GM12878 (cell line): ENCODE measurements at regions not wholly inside any gene's neighbourhood (a gene's known extent, or its start where the extent isn't known, plus 50 kb on each side); places are given as distances from the start of the nearest gene placed in this dataset.

Experiments used
- ATAC-seq: fragments of 200-7000 bp; cut with Tn5 transposase; 3 replicates; pipeline ENCODE4 v1.9.1; 2020; ENCODE audit warnings: mild to moderate bottlenecking, moderate library complexity
- BruUV-seq: library from RNA; stranded (reverse); fragments of 400-500 nt; replicated peaks from 2 replicates; lab custom pipeline; 2021; lab: Mats Ljungman, UMichigan
- CTCF ChIA-PET: fragments of 300-600 bp; sonication (Branson Sonifier 250); formaldehyde crosslinking; extraction: SDS; loops from one replicate; lab custom pipeline; 2021; ENCODE audit warnings: inconsistent platforms; lab: Yijun Ruan, JAX
- POLR2A ChIA-PET: fragments of 350-600 bp; formaldehyde crosslinking; extraction: SDS; loops from one replicate; lab custom pipeline; 2021; ENCODE audit warnings: inconsistent platforms; lab: Charles Lee
- RAD21 ChIA-PET: fragments of 300-600 bp; sonication (Branson Sonifier 250); formaldehyde crosslinking; loops from one replicate; lab custom pipeline; 2023; ENCODE audit warnings: antibody characterized with exemption; ENCODE audit not compliant: unreplicated experiment; lab: Charles Lee
- SMC1A ChIA-PET: fragments of 300-600 bp; sonication (Branson Sonifier 250); formaldehyde crosslinking; loops from one replicate; lab custom pipeline; 2023; ENCODE audit not compliant: unreplicated experiment, uncharacterized antibody; lab: Charles Lee
- DNase-seq: peaks from one replicate; pipeline ENCODE4 v3.0.0-alpha.2; 2011; ENCODE audit warnings: low read depth, low spot score
- FAIRE-seq: peaks from 3 replicates; lab custom pipeline; 2011; peaks lifted over from hg19 to GRCh38; lab: Jason Lieb, UNC
- H2AFZ ChIP-seq: 2 replicates; pipeline ENCODE4 v1.6.0; 2011; ENCODE audit warnings: low read depth, low read length, control low read depth; ENCODE audit not compliant: control insufficient read depth
- H3K27ac ChIP-seq: 2 replicates; pipeline ENCODE4 v1.5.1; 2011; ENCODE audit warnings: control low read depth; ENCODE audit not compliant: control insufficient read depth, insufficient read depth
- H3K27me3 ChIP-seq, 2 experiments: replicated peaks in 1 of 2; 2 replicates each; pipeline versions ENCODE4 v1.6.0 to v1.6.1; 2011; ENCODE audit warnings: low read length in 1 of 2; ENCODE audit not compliant: control insufficient read depth in 2 of 2, insufficient read depth in 2 of 2
- H3K36me3 ChIP-seq, 2 experiments: 2 replicates each; pipeline ENCODE4 v1.5.1; 2011; ENCODE audit warnings: low read length in 1 of 2; ENCODE audit not compliant: control insufficient read depth in 2 of 2, insufficient read depth in 2 of 2
- H3K4me1 ChIP-seq: 2 replicates; pipeline ENCODE4 v1.6.1; 2011; ENCODE audit warnings: mild to moderate bottlenecking, low read length, moderate library complexity, mixed read lengths; ENCODE audit not compliant: control insufficient read depth, insufficient read depth
- H3K4me2 ChIP-seq: 2 replicates; pipeline ENCODE4 v1.6.0; 2011; ENCODE audit warnings: control low read depth; ENCODE audit not compliant: control insufficient read depth, insufficient read depth
- H3K4me3 ChIP-seq: fragments of 200-600 bp; sonication (generic); 2 replicates; pipeline ENCODE4 v1.5.1; 2016
- H3K79me2 ChIP-seq: 2 replicates; pipeline ENCODE4 v1.6.0; 2011; ENCODE audit warnings: low read length; ENCODE audit not compliant: control insufficient read depth, insufficient read depth
- H3K9ac ChIP-seq: 2 replicates; pipeline ENCODE4 v1.8.0; 2011; ENCODE audit warnings: low read length, control low read depth, mixed read lengths; ENCODE audit not compliant: control insufficient read depth, insufficient read depth
- H3K9me3 ChIP-seq: replicated peaks from 3 replicates; pipeline ENCODE4 v1.5.1; 2011; ENCODE audit warnings: mild to moderate bottlenecking, low read length; ENCODE audit not compliant: control insufficient read depth, insufficient read depth
- H4K20me1 ChIP-seq: 2 replicates; pipeline ENCODE4 v1.6.0; 2011; ENCODE audit not compliant: control insufficient read depth, insufficient read depth
- ASH2L ChIP-seq: fragments of 300-600, 200-600 bp; sonication (generic); IDR thresholded peaks from 2 replicates; pipeline ENCODE4 v1.6.1; 2017; ENCODE audit warnings: low read depth, mild to moderate bottlenecking, borderline replicate concordance
- BCL11A ChIP-seq: IDR thresholded peaks from 2 replicates; pipeline ENCODE4 v1.6.1; 2011; ENCODE audit warnings: low read depth, low read length
- IKZF2 ChIP-seq, 2 experiments: fragments of 450-650 bp; IDR thresholded peaks; 2 replicates each; pipeline ENCODE4 v1.6.1; 2017; ENCODE audit warnings: mild to moderate bottlenecking in 2 of 2, moderate library complexity in 2 of 2
- NBN ChIP-seq: fragments of 450-650 bp; IDR thresholded peaks from 2 replicates; pipeline ENCODE4 v1.6.1; 2016
- SMARCA5 ChIP-seq: fragments of 450-650 bp; IDR thresholded peaks from 2 replicates; pipeline ENCODE4 v1.6.1; 2017; ENCODE audit warnings: mild to moderate bottlenecking
- TAF1 ChIP-seq: IDR thresholded peaks from 2 replicates; pipeline ENCODE4 v1.6.1; 2011; ENCODE audit warnings: mild to moderate bottlenecking, low read depth, low read length, borderline replicate concordance
- TCF3 ChIP-seq: IDR thresholded peaks from 2 replicates; pipeline ENCODE4 v1.6.1; 2012; ENCODE audit warnings: low read depth, mild to moderate bottlenecking, low read length, borderline replicate concordance; ENCODE audit not compliant: insufficient read depth
- TCF7 ChIP-seq: IDR thresholded peaks from 2 replicates; pipeline ENCODE4 v1.6.1; 2014; ENCODE audit warnings: antibody characterized with exemption, borderline replicate concordance
- WGBS: methylation state at CpG from one replicate; pipeline ENCODE4 v1.1.6; 2016; ENCODE audit warnings: low lambda C conversion rate; ENCODE audit not compliant: insufficient replicate concordance, insufficient coverage; ENCODE audit errors: missing lambda C conversion rate; 5-methylcytosine and 5-hydroxymethylcytosine counted together
- in situ Hi-C: fragments of 300-500 bp; cut with MboI; formaldehyde crosslinking; loops from 9 replicates; pipeline ENCODE4 v1.14.3; 2018; ENCODE audit warnings: mixed read lengths
- intact Hi-C: fragments of 100-400 bp; cut with micrococcal nuclease; formaldehyde crosslinking; loops from one replicate; pipeline ENCODE4 v1.14.2; 2022; ENCODE audit not compliant: unreplicated experiment
- TF ChIP-seq, protein P1 (sequence below): fragments of 450-650 bp; IDR thresholded peaks from 2 replicates; pipeline ENCODE4 v1.6.1; 2018; ENCODE audit warnings: borderline replicate concordance, mild to moderate bottlenecking; ENCODE audit not compliant: partially characterized antibody
- TF ChIP-seq, protein P2 (sequence below): IDR thresholded peaks from 2 replicates; pipeline ENCODE4 v1.6.1; 2012; ENCODE audit warnings: low read depth, low read length, improper control_type of control experiment
- TF ChIP-seq, protein P3 (sequence below): fragments of 450-650 bp; formaldehyde crosslinking; IDR thresholded peaks from 2 replicates; pipeline ENCODE4 v1.5.0; 2022; ENCODE audit warnings: mild to moderate bottlenecking, missing genetic modification characterization
- TF ChIP-seq, protein P4 (sequence below): fragments of 450-650 bp; IDR thresholded peaks from 2 replicates; pipeline ENCODE4 v1.6.1; 2017; ENCODE audit warnings: mild to moderate bottlenecking, low read depth, inconsistent platforms; ENCODE audit not compliant: poor library complexity, severe bottlenecking
- TF ChIP-seq, protein P5 (sequence below): IDR thresholded peaks from 2 replicates; pipeline ENCODE4 v1.6.1; 2011; ENCODE audit warnings: mild to moderate bottlenecking, low read depth, low read length, moderate library complexity; ENCODE audit not compliant: insufficient replicate concordance

DNA sequence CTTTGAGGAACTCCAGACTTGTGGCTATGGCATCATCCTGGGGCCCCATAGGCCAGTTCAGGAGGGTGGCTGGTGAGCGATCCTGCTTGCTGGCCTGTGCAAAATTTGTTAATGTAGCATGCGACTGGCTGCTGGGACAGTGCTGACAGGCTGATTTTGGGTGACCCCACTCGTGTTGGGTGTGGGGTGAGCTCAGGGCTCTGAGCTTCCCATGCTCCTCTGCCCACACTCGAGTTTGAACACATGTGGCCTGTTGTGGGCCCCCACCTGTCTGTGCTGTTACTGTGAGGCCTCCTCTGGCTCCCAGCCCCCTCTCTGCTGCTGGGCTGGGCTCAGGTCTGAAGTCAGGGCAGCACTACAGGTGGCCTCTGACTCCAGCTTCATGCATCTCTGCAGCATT lies 64.4 kb upstream of the MYEOV start (continued):
- TF ChIP-seq, protein P1, sequence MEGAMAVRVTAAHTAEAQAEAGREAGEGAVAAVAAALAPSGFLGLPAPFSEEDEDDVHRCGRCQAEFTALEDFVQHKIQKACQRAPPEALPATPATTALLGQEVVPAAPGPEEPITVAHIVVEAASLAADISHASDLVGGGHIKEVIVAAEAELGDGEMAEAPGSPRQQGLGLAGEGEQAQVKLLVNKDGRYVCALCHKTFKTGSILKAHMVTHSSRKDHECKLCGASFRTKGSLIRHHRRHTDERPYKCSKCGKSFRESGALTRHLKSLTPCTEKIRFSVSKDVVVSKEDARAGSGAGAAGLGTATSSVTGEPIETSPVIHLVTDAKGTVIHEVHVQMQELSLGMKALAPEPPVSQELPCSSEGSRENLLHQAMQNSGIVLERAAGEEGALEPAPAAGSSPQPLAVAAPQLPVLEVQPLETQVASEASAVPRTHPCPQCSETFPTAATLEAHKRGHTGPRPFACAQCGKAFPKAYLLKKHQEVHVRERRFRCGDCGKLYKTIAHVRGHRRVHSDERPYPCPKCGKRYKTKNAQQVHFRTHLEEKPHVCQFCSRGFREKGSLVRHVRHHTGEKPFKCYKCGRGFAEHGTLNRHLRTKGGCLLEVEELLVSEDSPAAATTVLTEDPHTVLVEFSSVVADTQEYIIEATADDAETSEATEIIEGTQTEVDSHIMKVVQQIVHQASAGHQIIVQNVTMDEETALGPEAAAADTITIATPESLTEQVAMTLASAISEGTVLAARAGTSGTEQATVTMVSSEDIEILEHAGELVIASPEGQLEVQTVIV: no peak
- TF ChIP-seq, protein P2, sequence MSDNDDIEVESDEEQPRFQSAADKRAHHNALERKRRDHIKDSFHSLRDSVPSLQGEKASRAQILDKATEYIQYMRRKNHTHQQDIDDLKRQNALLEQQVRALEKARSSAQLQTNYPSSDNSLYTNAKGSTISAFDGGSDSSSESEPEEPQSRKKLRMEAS: no peak

DNA sequence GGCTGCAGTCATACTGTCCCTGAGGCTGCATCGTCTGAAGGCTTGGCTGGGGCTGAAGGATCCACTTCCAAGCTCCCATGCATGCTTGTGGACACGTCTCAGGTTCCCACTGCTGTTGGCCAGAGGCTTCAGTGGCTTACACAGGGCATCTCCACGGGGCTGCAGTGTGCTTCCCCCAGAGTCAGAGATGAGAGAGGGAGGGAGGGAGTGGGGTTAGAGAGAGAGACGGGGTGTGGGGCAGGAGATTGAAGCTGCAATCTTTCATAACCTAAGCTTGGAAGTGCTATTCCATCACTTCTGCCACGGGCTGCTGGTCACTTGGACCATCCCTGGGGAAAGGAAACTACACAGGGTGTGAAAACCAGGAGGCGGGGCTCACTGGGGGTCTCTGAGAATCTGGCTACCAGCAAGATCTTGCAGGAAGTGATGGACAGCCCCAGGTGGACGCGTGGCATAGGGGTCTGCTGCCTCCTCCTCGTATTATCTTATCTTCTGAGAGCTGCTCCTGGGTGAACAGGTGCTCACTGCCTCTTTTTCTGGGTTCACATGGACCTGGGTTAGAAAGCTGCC lies 63.0 kb upstream of the MYEOV start:
- DNase-seq (no peak), ATAC-seq (no peak), FAIRE-seq (no peak)
- in situ Hi-C loops (no loop called here), intact Hi-C loops (no loop called here)
- no peaks in the 10 kb centered on the region for H3K36me3 ChIP-seq
- no peak overlapping the region for H3K4me3 ChIP-seq
- WGBS: 31% methylated on average over 9 of the region's 9 CpGs
- ChIA-PET SMC1A (no interaction called here), RAD21 (no interaction called here), POLR2A (no interaction called here), CTCF (no interaction called here)
- no peaks in the 10 kb centered on the region for H3K4me1 ChIP-seq
- peaks cover 3% of the 10 kb centered on the region; the same call in 2 of the 3 replicates for H3K9me3 ChIP-seq
- H4K20me1 ChIP-seq: no peaks in the 10 kb centered on the region
- H3K79me2 ChIP-seq: no peaks in the 10 kb centered on the region
- H3K4me2 ChIP-seq: no peak overlapping the region
- no peak overlapping the region for H2AFZ ChIP-seq
- no TSS peak for BruUV-seq
- H3K27ac ChIP-seq: no peak overlapping the region
- no peak overlapping the region for H3K9ac ChIP-seq
- no peaks in the 10 kb centered on the region for H3K27me3 ChIP-seq
- TF ChIP-seq NBN: no peak
- TF ChIP-seq BCL11A: no peak
- TF ChIP-seq, protein P3, sequence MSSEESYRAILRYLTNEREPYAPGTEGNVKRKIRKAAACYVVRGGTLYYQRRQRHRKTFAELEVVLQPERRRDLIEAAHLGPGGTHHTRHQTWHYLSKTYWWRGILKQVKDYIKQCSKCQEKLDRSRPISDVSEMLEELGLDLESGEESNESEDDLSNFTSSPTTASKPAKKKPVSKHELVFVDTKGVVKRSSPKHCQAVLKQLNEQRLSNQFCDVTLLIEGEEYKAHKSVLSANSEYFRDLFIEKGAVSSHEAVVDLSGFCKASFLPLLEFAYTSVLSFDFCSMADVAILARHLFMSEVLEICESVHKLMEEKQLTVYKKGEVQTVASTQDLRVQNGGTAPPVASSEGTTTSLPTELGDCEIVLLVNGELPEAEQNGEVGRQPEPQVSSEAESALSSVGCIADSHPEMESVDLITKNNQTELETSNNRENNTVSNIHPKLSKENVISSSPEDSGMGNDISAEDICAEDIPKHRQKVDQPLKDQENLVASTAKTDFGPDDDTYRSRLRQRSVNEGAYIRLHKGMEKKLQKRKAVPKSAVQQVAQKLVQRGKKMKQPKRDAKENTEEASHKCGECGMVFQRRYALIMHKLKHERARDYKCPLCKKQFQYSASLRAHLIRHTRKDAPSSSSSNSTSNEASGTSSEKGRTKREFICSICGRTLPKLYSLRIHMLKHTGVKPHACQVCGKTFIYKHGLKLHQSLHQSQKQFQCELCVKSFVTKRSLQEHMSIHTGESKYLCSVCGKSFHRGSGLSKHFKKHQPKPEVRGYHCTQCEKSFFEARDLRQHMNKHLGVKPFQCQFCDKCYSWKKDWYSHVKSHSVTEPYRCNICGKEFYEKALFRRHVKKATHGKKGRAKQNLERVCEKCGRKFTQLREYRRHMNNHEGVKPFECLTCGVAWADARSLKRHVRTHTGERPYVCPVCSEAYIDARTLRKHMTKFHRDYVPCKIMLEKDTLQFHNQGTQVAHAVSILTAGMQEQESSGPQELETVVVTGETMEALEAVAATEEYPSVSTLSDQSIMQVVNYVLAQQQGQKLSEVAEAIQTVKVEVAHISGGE (CRISPR knock-in tag): no peak
- no peak for TF ChIP-seq SMARCA5
- TF ChIP-seq TCF3: no peak
- TF ChIP-seq TCF7: no peak
- TF ChIP-seq, protein P4, sequence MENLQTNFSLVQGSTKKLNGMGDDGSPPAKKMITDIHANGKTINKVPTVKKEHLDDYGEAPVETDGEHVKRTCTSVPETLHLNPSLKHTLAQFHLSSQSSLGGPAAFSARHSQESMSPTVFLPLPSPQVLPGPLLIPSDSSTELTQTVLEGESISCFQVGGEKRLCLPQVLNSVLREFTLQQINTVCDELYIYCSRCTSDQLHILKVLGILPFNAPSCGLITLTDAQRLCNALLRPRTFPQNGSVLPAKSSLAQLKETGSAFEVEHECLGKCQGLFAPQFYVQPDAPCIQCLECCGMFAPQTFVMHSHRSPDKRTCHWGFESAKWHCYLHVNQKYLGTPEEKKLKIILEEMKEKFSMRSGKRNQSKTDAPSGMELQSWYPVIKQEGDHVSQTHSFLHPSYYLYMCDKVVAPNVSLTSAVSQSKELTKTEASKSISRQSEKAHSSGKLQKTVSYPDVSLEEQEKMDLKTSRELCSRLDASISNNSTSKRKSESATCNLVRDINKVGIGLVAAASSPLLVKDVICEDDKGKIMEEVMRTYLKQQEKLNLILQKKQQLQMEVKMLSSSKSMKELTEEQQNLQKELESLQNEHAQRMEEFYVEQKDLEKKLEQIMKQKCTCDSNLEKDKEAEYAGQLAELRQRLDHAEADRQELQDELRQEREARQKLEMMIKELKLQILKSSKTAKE: no peak
- TF ChIP-seq IKZF2 (IDR thresholded peaks at IDR 0.05): no peak
- no peak for TF ChIP-seq TAF1
- TF ChIP-seq, protein P5, sequence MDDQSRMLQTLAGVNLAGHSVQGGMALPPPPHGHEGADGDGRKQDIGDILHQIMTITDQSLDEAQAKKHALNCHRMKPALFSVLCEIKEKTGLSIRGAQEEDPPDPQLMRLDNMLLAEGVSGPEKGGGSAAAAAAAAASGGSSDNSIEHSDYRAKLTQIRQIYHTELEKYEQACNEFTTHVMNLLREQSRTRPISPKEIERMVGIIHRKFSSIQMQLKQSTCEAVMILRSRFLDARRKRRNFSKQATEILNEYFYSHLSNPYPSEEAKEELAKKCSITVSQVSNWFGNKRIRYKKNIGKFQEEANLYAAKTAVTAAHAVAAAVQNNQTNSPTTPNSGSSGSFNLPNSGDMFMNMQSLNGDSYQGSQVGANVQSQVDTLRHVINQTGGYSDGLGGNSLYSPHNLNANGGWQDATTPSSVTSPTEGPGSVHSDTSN: no peak
- no peak for TF ChIP-seq ASH2L
